NOMO-1 treated with dmso at 0.1 percent for 144 hours (cell line): ENCODE measurements at regions not wholly inside any gene's neighbourhood (a gene's known extent, or its start where the extent isn't known, plus 50 kb on each side); places are given as distances from the start of the nearest gene placed in this dataset.

ENCODE experiments used
- DNase-seq: peaks from one replicate; lab custom pipeline; 2025; ENCODE audit not compliant: unreplicated experiment; lab: John Stamatoyannopoulos, UW

DNA sequence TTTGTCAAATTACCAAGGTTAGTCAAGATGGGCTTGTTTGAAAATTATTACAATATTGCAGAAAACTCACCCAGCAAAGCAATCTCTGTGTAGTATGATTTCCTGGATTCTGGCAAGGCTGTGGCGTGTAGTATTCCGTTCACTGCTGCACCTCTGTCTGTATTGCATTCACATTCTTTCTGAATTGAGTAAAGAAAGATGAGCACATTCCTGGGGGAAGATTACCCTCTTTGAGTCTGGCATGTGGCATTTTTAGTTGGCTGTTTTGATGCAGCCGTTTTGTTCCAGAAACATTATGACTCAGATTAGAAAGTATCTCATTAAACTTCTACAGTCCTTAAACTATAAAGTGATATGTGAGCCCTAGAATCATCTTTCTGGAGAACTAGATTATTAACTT lies 197.7 kb downstream of the TENT4A start:
- no peak for DNase-seq

DNA sequence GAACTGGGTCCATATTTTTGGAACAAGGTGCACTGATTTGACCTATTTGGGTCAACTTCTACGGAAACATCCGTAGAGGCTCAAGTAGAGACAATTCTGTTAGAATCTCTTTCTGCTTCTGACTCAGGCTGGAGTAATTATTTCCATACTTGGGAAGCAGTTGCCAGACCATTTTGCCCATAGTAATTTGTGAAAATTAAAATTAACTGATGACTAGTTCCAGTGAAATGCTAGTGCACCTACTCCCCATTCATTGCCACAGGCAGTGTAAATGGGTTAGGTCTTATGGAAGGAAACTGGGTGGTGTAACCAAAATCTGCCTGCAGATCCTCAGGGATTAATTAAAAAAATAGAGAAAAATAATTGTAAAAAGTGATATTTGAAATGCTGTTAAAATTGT lies 201.1 kb downstream of the TENT4A start:
- DNase-seq = no peak

GRCh38 chr5:6915574-6915973 lies 202.3 kb downstream of the TENT4A start:
- DNase-seq = no peak

DNA sequence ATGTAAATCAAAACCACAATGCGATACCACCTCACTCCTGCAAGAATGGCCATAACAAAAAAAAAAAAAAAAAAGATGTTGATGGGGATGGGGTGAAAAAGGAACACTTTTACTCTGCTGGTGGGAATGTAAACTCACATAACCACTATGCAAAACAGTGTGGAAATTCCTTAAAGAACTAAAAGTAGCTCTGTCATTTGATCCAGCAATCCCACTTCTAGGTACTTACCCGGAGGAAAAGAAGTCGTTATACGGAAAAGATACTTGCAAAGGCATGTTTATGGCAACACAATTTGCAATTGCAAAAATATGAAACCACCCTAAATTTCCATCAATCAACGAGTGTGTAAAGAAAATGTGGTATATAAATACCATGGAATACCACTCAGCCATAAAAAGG lies 205.0 kb downstream of the TENT4A start:
- no peak for DNase-seq

- no peak for DNase-seq
These were observed 207.5 kb downstream of the TENT4A start for GRCh38 chr5:6920628-6921256.

- DNase-seq = no peak
These were observed 213.3 kb downstream of the TENT4A start for GRCh38 chr5:6926491-6927038.

DNA sequence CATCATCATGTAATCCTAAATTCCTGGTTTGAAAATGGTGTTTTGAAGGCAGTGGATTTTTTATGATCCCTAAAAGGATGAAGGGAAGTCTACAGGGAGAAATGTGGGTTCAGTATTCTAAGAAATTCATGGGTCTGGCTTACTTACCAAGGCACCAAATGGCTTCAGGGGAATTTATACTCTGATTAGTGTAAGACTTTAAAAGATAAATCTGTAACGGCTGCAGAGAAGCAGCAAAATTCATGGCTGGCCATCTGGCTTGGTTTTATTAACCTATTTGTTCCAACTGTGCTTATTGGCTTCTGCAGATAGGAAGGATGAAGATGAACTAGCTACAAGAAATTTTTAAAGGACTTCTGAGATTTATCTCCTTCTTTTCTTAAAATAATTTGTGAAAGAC lies 222.8 kb downstream of the TENT4A start:
- DNase-seq = no peak

- DNase-seq = no peak
These were observed 224.4 kb downstream of the TENT4A start for GRCh38 chr5:6937677-6938076.

DNA sequence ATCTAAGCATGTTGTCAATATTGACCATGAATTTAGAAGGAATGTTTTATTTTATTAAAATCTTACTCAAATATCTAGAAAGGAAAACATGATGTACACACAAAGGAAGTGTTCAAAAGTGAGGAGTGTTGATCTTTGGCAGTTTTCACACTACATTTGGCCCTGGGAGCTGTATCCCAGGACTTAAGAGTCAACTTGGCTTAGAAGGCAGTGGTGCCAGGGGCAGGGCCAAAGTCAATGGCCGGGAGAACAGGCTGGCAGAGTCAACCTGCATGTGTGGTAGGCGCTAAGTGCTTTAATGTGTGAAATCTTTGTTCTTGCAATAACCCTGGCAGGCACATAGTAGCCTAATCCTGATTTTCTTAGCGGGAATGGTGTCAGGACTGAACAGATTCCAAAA lies 228.4 kb downstream of the TENT4A start:
- no peak for DNase-seq

GRCh38 chr5:6943197-6944112 lies 230.2 kb downstream of the TENT4A start:
- DNase-seq = no peak

DNA sequence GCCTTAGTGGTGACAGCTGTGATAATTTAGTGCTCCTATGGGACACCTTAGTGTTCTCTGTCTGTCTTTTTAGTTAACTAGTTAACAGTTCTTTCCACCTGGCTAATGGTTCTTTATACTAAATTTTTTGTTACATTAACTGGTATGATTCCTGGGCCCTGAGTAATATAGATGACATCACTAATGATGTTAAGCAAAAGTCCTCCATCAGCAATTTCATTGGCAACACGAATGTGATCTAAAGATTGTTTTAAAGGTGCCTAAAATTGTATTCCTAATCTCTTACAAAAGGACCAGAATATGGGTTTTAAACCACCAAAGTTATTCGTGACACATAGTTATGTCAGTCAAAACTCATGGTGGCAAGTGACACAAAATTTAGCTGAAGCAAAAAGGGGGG lies 235.3 kb downstream of the TENT4A start:
- no peak for DNase-seq

DNA sequence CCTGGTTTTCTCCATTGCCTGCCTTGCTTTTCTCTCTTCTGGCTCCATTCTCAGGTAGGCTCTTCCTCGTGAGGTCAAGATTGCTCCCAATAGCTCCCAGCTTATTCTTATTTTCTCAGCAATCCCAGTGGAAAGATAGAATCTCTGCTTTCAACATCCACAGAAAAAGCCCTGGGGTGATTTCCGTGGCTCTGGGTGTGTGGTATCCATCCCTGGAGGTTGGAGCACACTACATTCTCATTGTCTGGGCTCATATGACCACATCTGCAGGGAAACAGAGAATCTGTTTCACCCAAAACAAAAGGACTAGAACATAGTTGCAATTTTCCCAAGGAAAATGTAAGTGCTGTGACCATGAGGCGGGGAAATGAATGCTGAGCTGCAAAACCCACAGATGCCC lies 236.0 kb downstream of the TENT4A start:
- no peak for DNase-seq

DNA sequence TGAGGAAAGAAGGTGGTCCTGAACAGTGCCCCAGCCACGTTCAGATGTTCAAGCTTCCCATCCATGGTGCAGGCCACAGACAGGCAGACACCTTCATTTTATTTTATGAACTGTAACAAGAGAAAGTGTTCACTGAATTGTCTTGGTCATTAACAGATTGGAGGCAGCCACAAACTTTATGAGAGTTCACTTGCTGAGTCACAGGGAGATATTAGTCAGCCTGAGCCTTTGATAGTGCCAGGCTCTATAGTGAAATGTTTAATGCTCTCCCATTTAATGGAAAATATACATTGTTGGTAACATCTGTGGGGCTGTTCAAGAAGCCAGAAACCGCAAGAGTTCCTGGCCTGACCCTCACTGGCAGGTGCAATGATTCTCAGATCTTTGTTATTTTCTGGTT lies 237.0 kb downstream of the TENT4A start:
- DNase-seq = no peak

- DNase-seq = no peak
These were observed 237.6 kb downstream of the TENT4A start for GRCh38 chr5:6950860-6951259.

DNA sequence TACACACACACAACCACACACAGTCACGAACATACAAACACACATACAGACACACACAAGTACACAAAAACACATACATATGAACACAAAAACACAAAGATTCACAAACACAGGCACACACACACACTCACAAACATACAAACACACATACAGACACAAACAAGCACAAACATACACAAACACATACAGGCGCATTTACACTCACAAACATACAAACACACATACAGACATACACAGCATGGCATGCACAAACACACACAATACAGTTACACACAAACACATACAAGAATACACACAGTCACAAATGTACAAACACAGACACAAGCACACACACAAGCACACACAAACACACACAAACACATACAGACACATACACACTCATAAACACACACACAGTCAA lies 247.9 kb downstream of the TENT4A start:
- no peak for DNase-seq

DNA sequence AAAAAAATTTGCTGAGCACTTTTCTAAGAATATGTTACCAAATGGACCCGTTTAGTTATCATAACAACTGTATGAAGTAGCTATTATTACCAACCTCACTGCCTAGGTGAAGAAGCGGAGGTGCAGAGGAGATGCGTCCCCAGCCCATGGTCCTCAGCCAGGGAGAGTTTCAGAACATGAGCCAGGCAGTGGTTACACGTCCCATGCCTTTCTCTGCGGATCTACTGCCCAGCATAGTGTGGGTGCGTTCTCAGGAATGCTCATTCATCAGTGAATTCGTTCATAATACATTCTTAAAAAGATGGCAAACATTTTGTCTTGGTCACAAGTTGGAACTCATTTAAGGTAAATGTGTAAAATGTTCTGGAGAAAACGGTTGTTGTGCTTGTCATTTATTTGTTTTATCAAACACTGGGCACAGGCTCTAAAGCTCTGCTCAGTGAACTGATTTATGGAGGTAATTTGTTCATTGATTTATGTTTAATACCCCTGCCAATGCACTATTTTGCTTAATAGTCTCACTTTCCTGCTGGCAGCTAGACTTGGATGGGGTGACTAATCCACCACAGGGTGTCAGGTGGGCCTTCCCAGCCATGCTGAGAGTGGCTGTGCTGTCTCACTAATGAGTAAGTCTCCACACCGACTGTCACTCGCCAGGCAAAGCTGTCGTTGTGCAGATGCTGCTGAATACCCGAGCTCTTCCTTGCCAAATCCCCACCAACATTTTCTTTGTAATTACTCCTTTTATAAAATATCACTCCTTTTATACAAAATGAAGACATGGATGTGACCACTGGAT lies 248.8 kb downstream of the TENT4A start:
- DNase-seq = no peak

- DNase-seq = no peak
These were observed 263.7 kb downstream of the TENT4A start for GRCh38 chr5:6976971-6977370.

DNA sequence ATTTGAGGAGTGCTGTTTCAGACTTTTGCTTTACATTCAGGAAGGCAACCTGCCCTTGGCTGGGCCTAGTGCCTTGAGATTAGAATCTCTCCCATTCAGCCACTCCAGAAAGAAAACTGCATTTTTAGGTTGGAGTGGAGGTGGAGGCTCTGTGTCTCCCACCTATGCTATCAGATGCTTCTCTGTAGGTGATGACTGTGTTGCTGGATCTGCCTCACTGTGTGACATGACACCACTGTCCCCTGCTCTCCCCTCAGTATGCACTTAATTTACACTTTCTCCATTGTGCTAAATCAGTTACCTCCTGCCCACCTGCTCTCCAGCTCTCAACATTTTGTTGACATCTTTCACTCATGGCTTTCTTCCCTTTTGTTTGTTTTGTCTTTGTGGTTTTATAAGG lies 265.8 kb downstream of the TENT4A start:
- DNase-seq = no peak

DNA sequence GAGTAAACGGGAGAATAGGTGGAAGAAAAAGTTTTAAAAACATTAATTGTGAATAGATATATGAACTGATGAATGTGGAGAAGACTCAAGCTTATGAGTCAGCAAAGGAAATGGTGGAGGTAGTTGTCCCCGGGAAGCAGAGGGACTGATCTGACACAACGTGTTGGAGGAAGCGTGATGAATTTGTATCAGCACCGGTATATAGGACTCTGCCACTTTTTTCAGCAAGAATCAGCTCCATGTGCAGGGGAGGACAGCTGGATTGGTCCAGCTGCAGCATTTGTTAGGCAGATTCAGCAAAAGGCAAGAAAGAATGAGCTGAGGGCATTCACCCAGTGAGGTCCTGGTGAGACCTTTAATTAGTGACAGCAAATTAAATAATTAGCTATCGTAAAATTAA lies 276.0 kb downstream of the TENT4A start:
- DNase-seq = no peak

GRCh38 chr5:6994097-6994496 lies 280.9 kb downstream of the TENT4A start:
- no peak for DNase-seq

DNA sequence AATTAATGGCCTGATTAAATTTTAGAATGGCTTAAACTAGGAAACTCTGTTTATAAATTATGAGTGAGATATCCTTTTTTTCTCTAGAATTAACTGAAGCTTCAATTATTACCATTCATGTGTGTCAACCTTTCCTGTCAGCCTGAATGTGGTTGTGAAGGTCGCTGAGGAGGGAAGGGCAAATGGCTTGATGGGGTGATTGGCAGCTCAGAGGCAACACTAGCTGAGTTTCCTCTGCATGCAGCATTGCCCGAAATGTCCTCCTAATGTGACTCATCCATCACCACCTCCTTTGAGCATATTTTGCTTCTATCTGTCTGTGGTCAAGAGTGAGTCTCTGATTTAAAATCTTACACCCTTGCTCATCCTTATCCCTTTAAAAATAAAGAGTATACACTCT lies 281.9 kb downstream of the TENT4A start:
- DNase-seq = no peak

- DNase-seq = no peak
These were observed 287.1 kb downstream of the TENT4A start for GRCh38 chr5:7000310-7000709.
